ENCODE measurements at regions not wholly inside any gene's neighbourhood (a gene's known extent, or its start where the extent isn't known, plus 50 kb on each side); places are given as distances from the start of the nearest gene placed in this dataset.
A peak's percentile ranks its signal among the peaks of the same experiment; 100 is the strongest.

DNA sequence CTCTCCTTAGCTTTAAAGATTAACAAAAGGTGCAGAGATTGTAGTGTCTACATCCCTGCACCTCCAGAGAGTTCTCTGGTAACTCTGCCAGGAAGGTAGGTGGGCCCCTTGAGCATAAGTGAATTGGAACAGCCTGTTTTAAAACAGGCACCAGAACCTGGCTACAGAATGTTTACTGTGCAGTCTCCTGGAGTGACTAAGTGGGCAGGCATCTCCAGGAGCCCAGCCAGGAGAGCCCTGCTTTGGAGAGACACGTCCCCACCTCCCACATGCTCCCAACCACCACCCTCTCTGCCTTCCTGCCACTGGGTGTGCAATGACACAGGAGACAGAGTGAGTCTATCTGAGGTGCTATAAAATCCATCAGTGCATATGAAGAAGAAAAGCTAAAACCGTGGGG lies 110.3 kb upstream of the EYA4 start:
- no peaks in the 10 kb centered on the region for H3K36me3 ChIP-seq (ENCODE audit: control insufficient read depth, insufficient read depth, low read length)
- intact Hi-C loops (cut with micrococcal nuclease) (no loop called here), in situ Hi-C loops (cut with MboI; ENCODE audit: low sequenced_read_pairs) (no loop called here), dilution Hi-C loops (cut with HindIII; ENCODE audit: low sequenced_read_pairs, unreplicated experiment) (no loop called here)
- no peaks in the 10 kb centered on the region for H3K79me1 ChIP-seq (ENCODE audit: low read depth in 1 of 2, low read length in 2 of 2)
- ChIA-PET POLR2A (ENCODE audit: unreplicated experiment) (no interaction called here), CTCF (no interaction called here)
- H3K27ac ChIP-seq (ENCODE audit: insufficient read depth, low read length): no peak overlapping the region
- no peak overlapping the region for H4K8ac ChIP-seq (ENCODE audit: low read depth in 2 of 2, low read length in 2 of 2)
- no peak overlapping the region for H2BK120ac ChIP-seq (ENCODE audit: low read depth, low read length)
- no peak overlapping the region for H3K4ac ChIP-seq (ENCODE audit: low read depth, low read length)
- ATAC-seq (ENCODE audit: low read depth): peak; percentile 64
- H2AK5ac ChIP-seq (ENCODE audit: low read depth, low read length): no peak overlapping the region
- H3K18ac ChIP-seq (ENCODE audit: low read depth, low read length): no peak overlapping the region
- no peak overlapping the region for H3K4me3 ChIP-seq (ENCODE audit: insufficient read depth, low read depth, low read length)
- H3K9ac ChIP-seq (ENCODE audit: low read depth, low read length): no peak overlapping the region
- BruUV-seq (replicated peaks): no TSS peak
- H4K91ac ChIP-seq (ENCODE audit: insufficient read depth, low read depth, low read length): no peak overlapping the region
- no peak overlapping the region for H2BK15ac ChIP-seq (ENCODE audit: low read depth, low read length)
- peaks cover 20% of the 10 kb centered on the region for H3K4me1 ChIP-seq (ENCODE audit: control insufficient read depth, insufficient read depth, low read length)
- no peak overlapping the region for H3K56ac ChIP-seq (ENCODE audit: extremely low read depth, insufficient read depth, low read length)
- H2BK20ac ChIP-seq (ENCODE audit: low read depth, low read length): no peak overlapping the region
- peak; percentile 66 for DNase-seq
- no peak overlapping the region for H3K23ac ChIP-seq (ENCODE audit: low read depth, low read length)
- no peak overlapping the region; the same call in 1 of the 2 replicates for H3K4me2 ChIP-seq (ENCODE audit: low read depth, low read length)
- no peaks in the 10 kb centered on the region for H4K20me1 ChIP-seq (ENCODE audit: insufficient read depth, low read length)
- peak overlapping the region; percentile 58 for H2AFZ ChIP-seq (replicated peaks; ENCODE audit: low read length, poor library complexity)
- WGBS, 2 experiments (ENCODE audit: extremely low coverage in 2 of 2, insufficient read length in 1 of 2): no CpG with 5 or more reads among the region's 2 CpGs
- no peak overlapping the region for H4K5ac ChIP-seq (ENCODE audit: low read depth, low read length)
- H3K14ac ChIP-seq (replicated peaks; ENCODE audit: low read depth, low read length): no peak overlapping the region
- peak overlapping the region; percentile 17 for H2AK9ac ChIP-seq (replicated peaks; ENCODE audit: low read depth, low read length, poor library complexity)
- H3K9me3 ChIP-seq (ENCODE audit: control insufficient read depth, insufficient read depth, low read length): no peaks in the 10 kb centered on the region
- H3K27me3 ChIP-seq (ENCODE audit: control insufficient read depth, insufficient read depth, low read length): no peaks in the 10 kb centered on the region
- H3K9me1 ChIP-seq (ENCODE audit: insufficient read depth, low read length): 0 out of 2 replicates have a peak, but pooled peaks cover 3% of the 10 kb centered on the region
- H2BK5ac ChIP-seq (ENCODE audit: low read depth, low read length, poor library complexity, severe bottlenecking): no peak overlapping the region
- TF ChIP-seq CEBPB (IDR thresholded peaks at IDR 0.05; ENCODE audit: low read depth, low read length): no peak
- TF ChIP-seq, protein P1, sequence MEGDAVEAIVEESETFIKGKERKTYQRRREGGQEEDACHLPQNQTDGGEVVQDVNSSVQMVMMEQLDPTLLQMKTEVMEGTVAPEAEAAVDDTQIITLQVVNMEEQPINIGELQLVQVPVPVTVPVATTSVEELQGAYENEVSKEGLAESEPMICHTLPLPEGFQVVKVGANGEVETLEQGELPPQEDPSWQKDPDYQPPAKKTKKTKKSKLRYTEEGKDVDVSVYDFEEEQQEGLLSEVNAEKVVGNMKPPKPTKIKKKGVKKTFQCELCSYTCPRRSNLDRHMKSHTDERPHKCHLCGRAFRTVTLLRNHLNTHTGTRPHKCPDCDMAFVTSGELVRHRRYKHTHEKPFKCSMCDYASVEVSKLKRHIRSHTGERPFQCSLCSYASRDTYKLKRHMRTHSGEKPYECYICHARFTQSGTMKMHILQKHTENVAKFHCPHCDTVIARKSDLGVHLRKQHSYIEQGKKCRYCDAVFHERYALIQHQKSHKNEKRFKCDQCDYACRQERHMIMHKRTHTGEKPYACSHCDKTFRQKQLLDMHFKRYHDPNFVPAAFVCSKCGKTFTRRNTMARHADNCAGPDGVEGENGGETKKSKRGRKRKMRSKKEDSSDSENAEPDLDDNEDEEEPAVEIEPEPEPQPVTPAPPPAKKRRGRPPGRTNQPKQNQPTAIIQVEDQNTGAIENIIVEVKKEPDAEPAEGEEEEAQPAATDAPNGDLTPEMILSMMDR (conservative IDR thresholded peaks at IDR 0.05; ENCODE audit: low read depth, low read length): peak; percentile 9; the same call in 1 of the 2 replicates

Data from IMR-90 (cell line).